ENCODE measurements at regions not wholly inside any gene's neighbourhood (a gene's known extent, or its start where the extent isn't known, plus 50 kb on each side); places are given as distances from the start of the nearest gene placed in this dataset.

DNA sequence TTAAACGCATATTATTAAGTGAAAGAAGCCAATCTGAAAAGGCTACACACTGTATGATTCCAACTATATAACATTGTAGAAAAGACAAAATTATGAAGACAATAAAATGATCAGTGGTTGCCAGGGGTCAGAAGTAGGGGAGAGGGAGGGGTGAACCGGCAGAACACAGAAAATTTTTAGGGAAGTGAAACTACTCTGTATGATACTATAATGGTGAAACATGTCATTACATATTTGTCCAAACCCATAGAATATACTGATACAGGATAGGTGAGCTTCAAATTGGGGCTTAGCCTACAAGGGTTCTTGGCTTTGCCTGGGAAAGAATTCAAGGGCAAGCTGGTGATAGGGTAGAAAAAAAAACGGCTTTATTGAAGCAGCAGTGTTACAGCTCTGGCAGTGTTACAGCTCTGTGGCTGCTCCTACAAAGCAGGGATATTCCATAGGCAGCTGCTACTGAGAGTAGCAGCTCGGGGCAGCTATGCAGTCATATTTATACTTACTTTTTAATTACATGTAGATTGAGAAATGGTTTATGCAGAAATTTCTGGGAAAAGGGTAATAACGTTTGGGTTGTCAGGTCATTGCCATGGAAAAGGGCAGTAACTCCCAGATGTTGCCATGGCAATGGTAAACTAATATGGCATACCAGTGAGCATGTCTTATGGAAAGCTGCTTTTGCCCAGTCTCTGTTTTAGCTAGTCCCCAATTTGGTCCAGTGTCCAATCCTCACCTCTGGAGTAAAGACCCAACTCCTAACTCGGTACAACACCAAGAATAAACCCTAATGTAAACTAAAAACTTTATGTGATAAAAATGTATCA is 125.1 kb upstream of the SLC25A36 start:
- ATAC-seq, result no peak

DNA sequence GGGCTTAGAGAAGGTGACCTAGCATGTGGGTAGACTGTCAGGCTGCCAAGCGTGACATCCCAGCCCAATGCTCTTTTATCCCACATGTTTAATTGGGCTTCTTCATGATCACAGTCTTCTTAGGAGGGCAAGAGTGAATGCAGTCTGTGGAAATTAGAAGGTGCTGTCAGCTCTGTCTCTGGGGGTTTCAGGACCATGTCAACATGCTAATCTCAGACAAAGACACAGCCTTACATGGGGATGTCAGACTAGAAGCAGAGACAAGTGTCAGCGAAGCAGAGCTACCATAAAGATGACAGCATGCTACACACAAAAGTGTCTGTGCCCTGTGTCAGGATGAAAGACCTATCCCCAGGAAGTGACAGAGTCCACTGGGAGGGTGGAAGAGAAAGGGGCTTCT is 120.1 kb upstream of the SLC25A36 start:
- ATAC-seq, result no peak

DNA sequence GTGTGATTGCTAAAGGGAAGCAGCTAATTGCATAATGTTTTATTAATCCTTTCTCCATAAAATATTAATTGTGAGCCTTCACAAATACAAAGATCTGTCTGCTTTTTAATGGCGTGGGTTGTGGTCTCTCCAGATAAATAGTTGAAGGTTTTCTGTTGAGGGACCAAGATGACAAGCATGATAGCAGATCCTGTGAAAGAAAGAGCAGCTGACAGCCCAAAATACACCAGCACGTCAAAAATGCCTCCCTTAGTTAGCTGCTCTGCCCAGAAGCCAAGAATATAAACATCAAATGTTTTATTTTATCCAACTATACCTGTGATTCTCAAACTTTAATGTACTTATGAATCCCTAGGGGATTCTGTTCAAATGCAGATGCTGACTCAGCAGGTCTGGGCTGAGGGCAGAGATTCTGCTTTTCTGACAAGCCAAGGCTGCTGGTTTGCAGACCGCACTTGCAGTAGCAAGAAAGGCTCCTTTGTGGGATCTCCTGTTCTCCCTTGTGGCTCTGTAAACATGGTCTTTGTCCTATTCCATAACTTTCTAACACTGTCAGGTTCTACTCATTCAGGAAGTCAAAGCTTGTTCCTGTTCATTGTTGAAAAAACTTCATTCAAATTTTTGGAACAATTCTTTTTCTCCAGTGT is 119.1 kb upstream of the SLC25A36 start:
- no peak for ATAC-seq

DNA sequence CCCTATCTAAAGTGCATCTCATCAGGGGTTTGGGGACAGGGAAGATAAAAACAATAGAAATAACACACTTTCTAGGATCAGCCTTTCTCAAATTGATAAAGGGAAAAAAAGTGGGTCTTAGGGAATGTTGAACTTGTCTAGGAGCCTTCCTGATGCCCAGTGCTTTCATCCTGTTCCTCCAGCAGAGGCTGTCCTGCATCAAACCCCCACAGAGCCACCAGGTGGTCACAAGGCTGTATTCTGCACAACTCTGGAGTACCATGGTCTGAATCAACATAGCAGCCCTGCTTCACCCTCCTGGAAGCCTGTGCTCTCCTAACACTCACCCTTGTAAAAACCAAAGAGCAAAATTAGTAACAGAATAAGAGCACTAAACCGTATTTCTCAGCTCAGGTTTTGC is 118.5 kb upstream of the SLC25A36 start:
- no peak for ATAC-seq

DNA sequence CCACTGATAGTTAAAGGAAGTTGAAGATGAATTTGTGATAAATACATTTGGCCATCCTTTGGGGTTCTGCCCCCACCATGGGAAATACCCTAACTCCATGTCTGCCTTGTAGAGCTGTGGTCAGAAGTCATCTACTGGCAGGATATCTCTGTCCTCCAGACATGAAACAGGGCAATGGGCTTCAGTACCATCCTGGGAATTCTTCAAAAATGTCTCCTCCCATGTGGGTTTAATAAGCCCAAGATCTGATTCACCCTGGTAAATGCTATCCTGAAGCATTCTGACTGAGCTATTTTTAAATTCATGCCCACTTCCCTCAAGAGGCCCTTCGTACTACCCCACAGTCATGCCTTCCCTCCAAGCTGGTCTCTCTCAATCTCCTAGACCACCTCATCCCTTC is 113.7 kb upstream of the SLC25A36 start:
- no peak for ATAC-seq

DNA sequence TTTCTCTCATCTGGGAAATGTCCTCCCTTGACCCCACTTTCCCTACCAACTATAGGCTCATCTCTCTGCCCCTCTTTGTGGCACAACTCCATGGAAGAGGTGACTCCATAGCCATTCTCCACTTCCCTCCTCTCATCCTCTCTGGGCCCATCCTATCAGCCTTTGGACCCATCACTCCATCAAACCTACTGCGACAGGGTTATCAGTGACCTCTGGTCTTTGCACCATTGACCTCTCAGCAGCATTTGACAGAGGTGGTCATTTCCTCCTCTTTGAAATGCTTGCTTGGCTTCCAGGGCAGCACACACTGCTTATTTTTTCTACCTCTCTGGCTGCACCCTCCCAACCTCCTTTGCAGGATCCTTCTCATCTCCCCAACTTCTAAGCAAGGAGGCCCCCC is 113.1 kb upstream of the SLC25A36 start:
- ATAC-seq, result no peak

DNA sequence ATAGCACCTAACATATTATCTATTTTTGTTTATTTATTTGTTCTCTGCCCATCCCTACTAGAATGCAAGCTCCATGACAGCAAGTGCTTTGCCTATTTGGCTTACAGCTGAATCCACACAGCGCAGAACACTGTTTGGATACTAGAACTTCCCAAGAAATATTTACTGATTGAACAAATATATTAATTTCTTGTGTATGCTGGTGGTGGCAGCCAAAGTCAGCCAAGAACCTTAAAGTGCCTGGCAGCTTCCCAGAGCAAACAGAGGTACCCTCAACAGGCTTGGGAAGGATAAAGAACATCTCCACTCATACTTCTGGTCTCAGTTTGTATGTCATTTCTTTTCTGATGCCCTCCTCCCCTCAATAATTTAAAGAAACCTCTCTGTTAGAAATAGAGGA is 111.8 kb upstream of the SLC25A36 start:
- no peak for ATAC-seq

DNA sequence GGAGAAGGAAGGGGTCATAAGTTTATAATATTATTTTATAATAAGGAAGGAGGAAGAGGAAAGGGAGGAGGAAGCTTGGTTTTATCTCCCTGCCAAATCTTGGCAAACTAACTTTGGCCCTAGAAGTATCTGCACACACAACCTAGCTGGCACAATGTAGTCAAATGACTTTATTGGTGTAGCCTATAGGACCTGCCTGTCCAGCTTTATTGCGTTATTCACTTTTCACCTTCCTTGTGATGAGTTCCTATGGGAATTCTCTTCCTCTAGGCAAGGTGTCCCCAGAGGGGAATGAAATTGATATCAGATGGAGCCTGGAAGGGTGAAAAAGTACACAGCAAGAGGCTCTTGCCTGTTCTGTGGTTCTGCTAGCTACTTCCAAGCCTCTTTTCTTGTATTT is 111.2 kb upstream of the SLC25A36 start:
- no peak for ATAC-seq

DNA sequence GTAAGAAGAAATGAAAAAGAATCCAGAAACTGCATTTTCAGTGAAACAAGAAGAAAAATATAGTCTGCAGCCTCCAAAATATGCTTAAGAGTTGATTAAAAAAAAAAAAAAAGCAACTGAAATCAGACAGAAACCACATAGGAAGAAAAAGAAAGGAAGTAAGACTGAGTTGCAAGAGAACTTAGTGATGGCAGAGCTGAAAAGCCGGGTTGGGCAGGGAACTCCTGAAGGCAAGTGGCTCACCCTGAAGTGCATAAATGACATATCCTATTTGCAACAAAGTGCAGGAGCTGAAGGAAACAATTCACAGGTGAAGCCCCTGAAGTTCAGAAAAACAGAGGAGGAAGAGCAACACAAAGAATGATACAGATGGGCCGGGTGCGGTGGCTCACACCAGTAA is 108.8 kb upstream of the SLC25A36 start:
- no peak for ATAC-seq

DNA sequence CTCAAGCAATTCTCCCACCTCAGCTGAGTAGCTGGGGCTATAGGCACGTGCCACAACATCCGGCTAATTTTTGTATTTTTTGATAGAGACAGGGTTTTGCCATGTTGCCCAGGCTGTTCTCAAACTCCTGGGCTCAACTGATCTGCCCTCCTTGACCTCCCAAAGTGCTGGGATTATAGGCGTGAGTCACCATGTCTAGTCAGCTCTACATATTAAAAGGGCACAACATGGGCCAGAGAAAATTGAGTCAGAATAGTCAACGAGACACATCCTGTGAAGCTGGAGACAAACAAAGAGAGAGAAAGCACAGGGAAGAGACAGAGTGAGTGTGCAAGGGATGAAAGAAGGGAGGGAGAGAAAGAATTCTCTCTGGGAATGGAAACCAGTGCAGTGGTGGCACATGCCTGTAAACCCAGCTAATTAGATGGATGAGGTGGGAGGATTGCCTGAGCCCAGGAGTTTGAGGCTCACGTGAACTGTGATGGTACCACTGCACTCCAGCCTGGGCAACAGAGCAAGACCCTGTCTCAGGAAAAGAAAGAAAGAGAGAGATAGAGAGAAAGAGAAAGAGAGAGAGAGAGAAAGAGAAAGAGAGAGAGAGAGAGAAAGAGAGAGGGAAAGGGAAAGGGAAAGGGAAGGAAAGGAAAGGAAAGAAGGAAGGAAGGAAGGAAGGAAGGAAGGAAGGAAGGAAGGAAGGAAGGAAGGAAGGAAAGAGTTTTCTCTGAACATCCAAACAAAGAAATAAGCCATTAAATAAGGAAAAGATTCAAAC is 107.2 kb upstream of the SLC25A36 start:
- ATAC-seq, result no peak

DNA sequence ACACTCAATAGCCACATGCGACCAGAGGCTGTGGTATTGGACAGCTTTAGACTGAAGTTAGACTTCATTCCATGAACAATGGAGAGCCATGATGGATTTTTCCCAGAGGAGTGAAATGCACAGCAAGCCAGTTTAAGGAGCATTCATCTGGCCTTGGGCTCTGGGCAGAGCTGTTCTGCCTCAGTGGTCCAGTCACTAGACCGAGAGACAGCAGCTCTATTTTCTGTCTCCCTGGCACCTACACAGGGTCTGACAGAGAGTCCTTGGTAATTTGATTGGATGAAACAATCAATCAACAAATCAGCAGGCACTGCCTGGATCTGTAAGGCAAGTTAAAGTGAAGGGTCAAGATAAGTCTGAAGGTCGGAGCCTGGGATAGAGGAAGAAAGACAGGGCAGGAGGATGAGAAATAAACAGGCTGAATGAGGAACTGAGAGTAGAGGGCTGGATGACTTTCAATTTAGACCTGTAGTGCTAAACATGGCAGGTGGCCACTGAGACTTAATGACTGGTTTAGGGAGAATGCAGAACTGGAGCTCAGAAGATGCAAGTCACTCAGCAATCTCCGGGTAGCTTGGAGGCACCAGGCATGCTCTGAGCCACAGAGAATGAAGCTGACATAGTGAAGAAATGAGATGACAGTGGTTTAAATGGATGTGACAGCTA is 98.5 kb upstream of the SLC25A36 start:
- ATAC-seq, result peak in 1 of 2 donors; percentile 24

DNA sequence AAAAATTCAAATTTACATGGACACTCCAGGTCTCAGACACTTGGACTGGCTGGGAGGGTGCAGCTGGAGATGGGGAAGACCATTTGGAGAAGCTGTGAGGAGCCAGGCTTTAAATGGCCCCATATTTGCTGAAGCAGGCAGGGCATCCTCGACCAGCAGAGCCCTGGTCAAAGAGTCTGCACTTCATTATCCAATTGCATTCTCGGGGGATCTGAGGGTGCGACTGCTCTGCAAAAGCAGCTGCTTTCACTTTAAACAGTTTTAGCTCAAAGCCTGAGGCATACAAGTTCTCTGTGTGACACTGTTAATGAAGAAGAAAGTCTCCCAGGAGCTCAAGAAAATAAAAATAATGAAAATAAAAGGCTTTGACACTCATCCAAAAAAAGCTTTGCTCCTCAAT is 98.0 kb upstream of the SLC25A36 start:
- no peak for ATAC-seq

DNA sequence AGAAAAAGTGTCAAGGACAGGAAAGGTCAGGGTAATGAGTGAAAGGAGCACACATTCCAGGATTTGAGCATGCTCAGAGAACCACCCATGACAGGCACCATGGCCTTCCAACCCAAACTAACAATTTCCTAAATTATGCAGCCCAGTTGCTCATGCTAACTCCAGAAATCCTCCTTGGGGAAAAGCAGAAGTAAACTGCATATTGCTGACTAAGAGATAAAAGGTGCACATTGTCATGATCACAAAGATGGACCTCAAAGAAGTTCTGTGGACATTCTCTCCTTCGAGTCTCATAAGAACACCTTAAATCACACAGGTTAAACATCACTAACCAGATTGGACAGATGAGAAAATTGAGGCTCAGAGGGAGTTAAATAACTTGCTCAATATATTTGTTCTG is 97.6 kb upstream of the SLC25A36 start:
- ATAC-seq, result no peak

DNA sequence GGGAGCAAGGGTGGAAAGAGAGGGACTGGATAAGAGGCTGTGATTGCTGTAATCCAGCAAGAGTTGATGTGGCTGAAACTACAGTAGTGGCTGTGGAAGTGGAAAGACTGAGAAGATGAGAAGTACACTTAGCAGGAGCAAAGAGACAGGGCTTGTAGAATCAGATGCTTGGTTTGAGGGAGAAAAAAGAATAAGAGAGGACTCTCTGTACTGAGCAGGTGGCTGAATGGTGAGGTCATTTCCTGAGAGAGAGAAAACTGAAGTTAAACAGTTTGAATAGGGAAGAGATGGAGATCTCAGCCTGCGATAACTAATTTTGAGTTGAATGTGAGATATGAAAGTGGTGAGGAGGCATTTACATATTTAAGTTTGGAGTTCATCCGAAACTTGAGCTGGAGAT is 95.8 kb upstream of the SLC25A36 start:
- ATAC-seq, result no peak

DNA sequence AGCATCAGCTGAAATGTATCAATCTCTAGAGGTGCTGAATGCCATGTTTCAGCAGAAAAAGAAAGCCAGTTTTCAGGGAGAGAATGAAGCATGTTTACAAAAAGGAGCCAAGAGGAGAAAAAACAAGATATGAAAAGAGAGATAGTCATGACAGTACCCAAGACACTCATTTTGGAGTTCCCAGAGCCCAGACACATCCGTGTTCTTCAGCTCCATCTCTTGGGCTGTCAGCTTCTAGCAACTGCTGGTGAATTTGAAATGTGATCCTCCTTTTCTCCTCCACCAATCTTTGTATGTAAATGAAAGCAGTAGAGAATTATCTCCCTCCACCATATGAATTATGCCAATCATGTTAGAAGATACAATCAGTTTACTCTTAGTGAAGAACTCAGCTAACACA is 93.0 kb upstream of the SLC25A36 start:
- ATAC-seq, result no peak

DNA sequence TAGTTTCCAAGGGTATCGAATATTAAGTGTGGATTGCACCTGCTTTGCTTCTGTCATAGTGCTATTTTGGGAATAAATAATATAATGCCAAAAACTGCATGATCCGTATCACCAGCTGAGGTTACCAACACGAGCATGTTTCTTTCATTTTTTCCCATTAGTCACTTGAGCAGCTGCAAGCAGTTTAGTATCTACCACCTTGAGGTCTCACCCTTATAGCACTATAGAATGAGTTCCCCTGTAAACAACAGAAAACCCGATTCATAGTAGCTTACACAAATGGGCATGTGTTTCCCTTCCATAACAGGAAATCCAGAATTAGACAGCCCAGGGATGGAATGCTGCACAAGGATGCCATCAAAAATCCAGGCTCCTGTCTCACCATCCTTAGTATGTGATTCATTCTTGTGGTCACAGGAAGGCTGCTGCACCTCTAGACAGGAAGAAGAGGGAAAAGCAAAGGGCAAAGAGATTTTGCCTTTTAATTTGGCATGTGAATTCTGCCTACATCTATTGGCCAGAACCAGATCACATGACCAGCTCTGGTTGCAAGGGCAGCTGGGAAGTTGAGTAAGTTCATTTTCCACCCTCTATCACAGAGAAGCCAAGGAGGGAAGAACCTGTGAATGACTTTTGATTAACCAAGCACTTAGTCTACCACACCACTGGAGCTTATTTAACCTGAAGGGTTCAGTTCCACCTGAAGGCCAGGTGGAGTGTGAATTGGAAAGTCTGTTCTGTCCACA is 91.3 kb upstream of the SLC25A36 start:
- no peak for ATAC-seq

DNA sequence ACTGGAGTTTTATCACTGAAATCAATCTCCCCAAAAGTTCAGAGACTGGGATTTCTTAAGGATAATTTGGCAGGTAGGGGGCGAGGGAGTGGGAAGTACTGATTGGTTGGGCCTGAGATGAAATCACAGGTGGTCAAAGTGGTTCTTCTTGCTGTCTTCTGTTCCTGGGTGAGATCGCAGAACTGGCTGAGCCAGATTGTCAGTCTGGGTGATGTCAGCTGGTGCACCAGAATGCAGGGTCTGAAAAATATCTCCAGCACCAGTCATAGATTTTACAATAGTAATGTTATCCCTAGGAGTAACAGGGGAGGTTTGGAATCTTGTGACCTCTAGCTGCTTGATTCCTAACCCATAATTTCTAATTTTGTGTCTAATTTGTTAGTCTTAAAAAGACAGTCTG is 86.7 kb upstream of the SLC25A36 start:
- ATAC-seq, result no peak

DNA sequence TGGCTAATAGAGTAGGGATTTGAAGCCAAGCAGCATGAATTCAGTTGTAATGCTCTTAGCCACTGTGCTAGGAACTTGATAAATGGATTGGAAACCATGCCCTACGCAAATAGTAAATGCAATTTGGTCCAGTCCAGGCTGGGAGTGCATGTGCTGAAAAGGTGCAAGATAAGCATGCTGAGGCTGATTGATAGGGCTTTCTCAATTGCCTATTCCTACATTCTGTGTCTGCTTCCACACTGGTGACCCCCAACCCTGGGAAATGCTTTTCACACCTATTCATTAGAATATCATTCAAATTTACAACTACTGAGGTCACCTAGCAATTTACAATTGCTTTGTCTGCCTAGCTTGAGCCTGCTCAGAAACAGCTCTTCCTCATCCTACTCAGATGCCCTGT is 84.7 kb upstream of the SLC25A36 start:
- ATAC-seq, result no peak

DNA sequence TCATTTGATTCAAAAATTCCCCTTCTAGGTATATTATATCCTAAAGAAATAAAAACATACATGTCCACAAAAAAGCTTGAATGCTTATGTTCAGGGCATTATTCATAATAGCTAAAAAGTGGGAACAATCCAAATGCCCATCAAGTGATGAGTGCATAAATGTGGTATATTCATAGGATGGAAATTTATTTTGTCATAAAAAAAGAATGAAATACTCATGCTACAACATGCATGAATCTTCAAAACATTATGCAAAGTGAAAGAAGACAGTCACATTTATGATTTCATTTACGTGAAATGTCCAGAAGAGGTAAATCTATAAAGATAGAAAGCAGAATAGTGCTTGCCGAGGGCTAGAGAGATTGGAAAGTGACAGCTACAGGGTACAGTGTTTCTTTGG is 83.6 kb upstream of the SLC25A36 start:
- ATAC-seq, result no peak

DNA sequence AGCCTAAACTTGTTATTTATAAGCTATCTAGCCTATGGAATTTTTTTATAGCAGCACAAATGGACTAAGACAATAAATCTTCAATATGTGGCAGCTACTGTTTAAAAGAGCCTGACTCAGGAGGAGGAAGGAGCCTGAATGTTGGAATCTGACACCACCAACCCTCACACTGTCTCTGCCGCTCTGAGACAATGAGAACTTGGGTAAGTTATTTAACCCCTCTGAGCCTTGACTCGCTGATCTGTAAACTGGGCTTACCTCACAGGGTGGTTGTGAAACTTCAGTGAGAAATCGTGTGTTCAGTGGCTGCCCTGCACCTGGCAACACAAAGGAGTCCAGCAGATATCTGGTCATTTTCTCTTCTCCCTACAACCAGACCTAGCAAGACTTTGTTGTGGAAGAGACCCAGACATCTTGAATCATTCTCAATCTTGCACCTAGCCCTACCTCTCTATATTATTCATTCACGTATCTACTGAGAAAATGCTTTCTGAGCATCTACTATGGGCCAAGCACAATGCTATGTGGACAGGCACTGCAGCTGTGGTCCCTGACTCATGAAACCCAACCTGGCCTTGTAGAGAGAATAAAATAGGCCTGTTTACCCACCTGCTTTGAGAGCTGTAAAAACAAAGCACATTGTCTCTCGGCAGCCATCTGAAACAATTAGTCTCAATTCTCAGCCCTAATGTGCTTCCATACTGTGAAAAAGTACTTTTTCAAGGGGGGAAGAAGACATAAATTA is 81.9 kb upstream of the SLC25A36 start:
- ATAC-seq, result no peak

DNA sequence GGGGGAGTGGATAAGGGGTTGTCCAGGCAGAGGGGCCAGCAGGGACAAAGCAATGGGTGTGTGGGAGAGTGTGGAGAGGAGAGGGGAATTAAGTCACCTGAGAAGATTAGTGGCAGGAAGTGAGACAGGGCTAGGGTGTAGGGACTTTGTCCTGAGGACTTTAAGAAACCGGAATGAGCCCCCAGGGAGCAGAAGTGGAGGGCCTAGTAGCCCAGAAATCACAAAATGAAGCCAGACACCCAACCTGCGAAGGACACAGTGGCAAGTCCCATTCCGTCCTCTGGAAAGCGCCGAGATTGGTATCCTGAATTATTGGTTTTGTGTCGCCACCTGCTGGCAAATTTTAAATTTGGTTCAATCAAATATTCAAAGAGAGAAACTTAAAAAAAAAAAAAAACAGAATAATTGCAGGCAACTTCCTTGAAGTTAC is 78.0 kb upstream of the SLC25A36 start:
- ATAC-seq, result no peak

DNA sequence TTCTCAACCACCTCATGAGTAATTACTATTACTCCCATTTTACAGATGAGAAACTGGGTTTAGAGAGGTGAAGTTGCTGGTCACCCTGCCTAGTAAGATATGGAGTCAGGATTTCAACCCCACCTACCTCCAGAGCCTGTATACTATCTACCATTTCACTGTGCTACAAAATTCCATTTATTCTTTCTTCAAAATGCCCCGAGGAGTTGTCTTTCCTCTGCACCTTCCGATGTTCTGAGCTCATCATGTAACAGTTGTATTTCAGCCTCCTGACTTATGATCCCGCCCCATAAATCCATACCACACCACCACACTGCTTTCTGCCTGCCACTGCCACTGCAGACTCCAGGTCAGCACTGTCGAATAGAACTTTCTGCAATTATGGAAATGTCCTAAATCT is 71.3 kb upstream of the SLC25A36 start:
- ATAC-seq, result no peak
